NCI-H1436 (cell line): ENCODE measurements at regions not wholly inside any gene's neighbourhood (a gene's known extent, or its start where the extent isn't known, plus 50 kb on each side); places are given as distances from the start of the nearest gene placed in this dataset.
"Not testable (repeated sequence)": the region's sequence is repeated elsewhere in the genome, so short reads cannot be mapped to it uniquely, and the experiment has no call there.

ENCODE experiments used
- DNase-seq: peaks from one replicate; lab custom pipeline; 2025; lab: John Stamatoyannopoulos, UW

- no peak for DNase-seq
Observed at GRCh38 chr4:188663369-188663768, 524.1 kb downstream of the TRIML1 start.

- DNase-seq = no peak
Observed at GRCh38 chr4:188665491-188666457, 526.5 kb downstream of the TRIML1 start.

- not testable (repeated sequence) for DNase-seq
Observed at GRCh38 chr4:188678691-188679090, 539.5 kb downstream of the TRIML1 start.

- no peak for DNase-seq
Observed at GRCh38 chr4:188680004-188680666, 540.9 kb downstream of the TRIML1 start.

- DNase-seq = no peak
Observed at GRCh38 chr4:188680667-188681063, 541.4 kb downstream of the TRIML1 start.

GRCh38 chr4:188682321-188682720, 543.1 kb downstream of the TRIML1 start:
- no peak for DNase-seq

GRCh38 chr4:188683571-188683970, 544.3 kb downstream of the TRIML1 start:
- no peak for DNase-seq

- DNase-seq = no peak
Observed at GRCh38 chr4:188688956-188689355, 549.7 kb downstream of the TRIML1 start.

GRCh38 chr4:188691811-188692210, 552.6 kb downstream of the TRIML1 start:
- DNase-seq = no peak

- DNase-seq = no peak
Observed at GRCh38 chr4:188695261-188695660, 556.0 kb downstream of the TRIML1 start.

- no peak for DNase-seq
Observed at GRCh38 chr4:188697243-188697642, 558.0 kb downstream of the TRIML1 start.

GRCh38 chr4:188701952-188702351, 562.7 kb downstream of the TRIML1 start:
- DNase-seq = no peak

GRCh38 chr4:188704288-188704687, 565.0 kb downstream of the TRIML1 start:
- no peak for DNase-seq

GRCh38 chr4:188707036-188707435, 567.8 kb downstream of the TRIML1 start:
- no peak for DNase-seq

GRCh38 chr4:188714501-188714900, 575.3 kb downstream of the TRIML1 start:
- DNase-seq = no peak

- no peak for DNase-seq
Observed at GRCh38 chr4:188714907-188715306, 575.7 kb downstream of the TRIML1 start.

GRCh38 chr4:188717661-188718060, 578.4 kb downstream of the TRIML1 start:
- DNase-seq = no peak

- no peak for DNase-seq
Observed at GRCh38 chr4:188719794-188720193, 580.6 kb downstream of the TRIML1 start.

GRCh38 chr4:188722911-188723310, 583.7 kb downstream of the TRIML1 start:
- DNase-seq = no peak

- no peak for DNase-seq
Observed at GRCh38 chr4:188727746-188728145, 588.5 kb downstream of the TRIML1 start.

GRCh38 chr4:188728359-188728758, 589.1 kb downstream of the TRIML1 start:
- no peak for DNase-seq

GRCh38 chr4:188732131-188732530, 592.9 kb downstream of the TRIML1 start:
- DNase-seq = no peak

GRCh38 chr4:188735082-188735481, 595.8 kb downstream of the TRIML1 start:
- DNase-seq = no peak
